KMS-11 (cell line): ENCODE measurements at regions not wholly inside any gene's neighbourhood (a gene's known extent, or its start where the extent isn't known, plus 50 kb on each side); places are given as distances from the start of the nearest gene placed in this dataset.

ENCODE experiments used
- H2AFZ ChIP-seq: fragments of 200-600 bp; sonication (generic); 2 replicates; pipeline ENCODE4 v1.6.1; 2016; ENCODE audit warnings: antibody characterized with exemption, mixed run types, low read depth
- H3K27ac ChIP-seq: fragments of 200-600 bp; sonication (generic); 2 replicates; pipeline ENCODE4 v1.6.1; 2016; ENCODE audit warnings: mild to moderate bottlenecking, mixed run types
- H3K27me3 ChIP-seq: fragments of 200-600 bp; sonication (generic); 2 replicates; pipeline ENCODE4 v1.6.1; 2017; ENCODE audit warnings: mild to moderate bottlenecking, low read depth, mixed run types, moderate library complexity; ENCODE audit not compliant: insufficient read depth
- H3K36me3 ChIP-seq: fragments of 200-600 bp; sonication (generic); 2 replicates; pipeline ENCODE4 v1.6.1; 2017; ENCODE audit warnings: mild to moderate bottlenecking, mixed run types; ENCODE audit not compliant: insufficient read depth
- H3K4me1 ChIP-seq: fragments of 200-600 bp; sonication (generic); 2 replicates; pipeline ENCODE4 v1.6.1; 2016; ENCODE audit warnings: mild to moderate bottlenecking, low read depth, mixed run types; ENCODE audit not compliant: poor library complexity, severe bottlenecking
- H3K4me2 ChIP-seq: fragments of 200-600 bp; sonication (generic); 2 replicates; pipeline ENCODE4 v1.7.0; 2016; ENCODE audit warnings: mild to moderate bottlenecking, mixed run types
- H3K4me3 ChIP-seq: fragments of 200-600 bp; sonication (generic); IDR thresholded peaks from 2 replicates; pipeline ENCODE4 v1.6.1; 2017; ENCODE audit warnings: low read depth, low read length, mixed read lengths; ENCODE audit not compliant: insufficient read depth
- H3K79me2 ChIP-seq: fragments of 200-600 bp; sonication (generic); 2 replicates; pipeline ENCODE4 v1.6.1; 2016; ENCODE audit warnings: low read depth, mixed run types; ENCODE audit not compliant: insufficient read depth
- H3K9ac ChIP-seq: fragments of 200-600 bp; sonication (generic); 2 replicates; pipeline ENCODE4 v1.6.1; 2016; ENCODE audit warnings: mild to moderate bottlenecking, mixed run types
- H4K20me1 ChIP-seq: fragments of 200-600 bp; sonication (generic); 2 replicates; pipeline ENCODE4 v1.6.1; 2016; ENCODE audit warnings: mild to moderate bottlenecking, mixed run types; ENCODE audit not compliant: insufficient read depth
- TF ChIP-seq, protein P1 (sequence below): fragments of 200-600 bp; sonication (generic); conservative IDR thresholded peaks from 2 replicates; pipeline ENCODE4 v1.6.1; 2017; ENCODE audit warnings: low read depth, mild to moderate bottlenecking, antibody characterized with exemption, low read length, moderate library complexity, mixed read lengths

DNA sequence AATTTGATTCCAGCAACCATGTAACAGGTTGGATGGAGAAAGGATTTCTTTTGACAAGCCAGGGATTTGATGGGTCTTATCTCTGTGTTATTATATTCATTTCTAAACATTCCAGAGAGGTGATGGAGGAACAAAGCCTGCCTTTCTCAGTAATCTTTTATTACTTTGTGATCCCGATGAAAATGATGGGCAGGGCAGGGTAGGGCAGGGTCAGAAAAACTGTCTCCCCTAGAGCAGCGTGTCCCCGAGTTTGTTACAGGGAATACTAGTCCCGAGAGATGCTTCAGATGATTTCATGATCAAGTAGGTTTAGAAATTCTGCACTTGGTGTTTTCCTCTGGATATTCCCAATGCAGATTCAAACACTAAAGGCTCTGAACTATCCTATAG is 111.8 kb upstream of the RGMA start:
- no peaks in the 10 kb centered on the region for H3K79me2 ChIP-seq
- no peaks in the 10 kb centered on the region for H4K20me1 ChIP-seq
- H3K4me1 ChIP-seq = no peaks in the 10 kb centered on the region
- H3K9ac ChIP-seq = no peak overlapping the region
- H3K4me2 ChIP-seq = no peak overlapping the region
- TF ChIP-seq, protein P1, sequence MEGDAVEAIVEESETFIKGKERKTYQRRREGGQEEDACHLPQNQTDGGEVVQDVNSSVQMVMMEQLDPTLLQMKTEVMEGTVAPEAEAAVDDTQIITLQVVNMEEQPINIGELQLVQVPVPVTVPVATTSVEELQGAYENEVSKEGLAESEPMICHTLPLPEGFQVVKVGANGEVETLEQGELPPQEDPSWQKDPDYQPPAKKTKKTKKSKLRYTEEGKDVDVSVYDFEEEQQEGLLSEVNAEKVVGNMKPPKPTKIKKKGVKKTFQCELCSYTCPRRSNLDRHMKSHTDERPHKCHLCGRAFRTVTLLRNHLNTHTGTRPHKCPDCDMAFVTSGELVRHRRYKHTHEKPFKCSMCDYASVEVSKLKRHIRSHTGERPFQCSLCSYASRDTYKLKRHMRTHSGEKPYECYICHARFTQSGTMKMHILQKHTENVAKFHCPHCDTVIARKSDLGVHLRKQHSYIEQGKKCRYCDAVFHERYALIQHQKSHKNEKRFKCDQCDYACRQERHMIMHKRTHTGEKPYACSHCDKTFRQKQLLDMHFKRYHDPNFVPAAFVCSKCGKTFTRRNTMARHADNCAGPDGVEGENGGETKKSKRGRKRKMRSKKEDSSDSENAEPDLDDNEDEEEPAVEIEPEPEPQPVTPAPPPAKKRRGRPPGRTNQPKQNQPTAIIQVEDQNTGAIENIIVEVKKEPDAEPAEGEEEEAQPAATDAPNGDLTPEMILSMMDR = no peak
- H3K27ac ChIP-seq = no peak overlapping the region
- no peaks in the 10 kb centered on the region for H3K36me3 ChIP-seq
- no peak overlapping the region for H2AFZ ChIP-seq
- H3K4me3 ChIP-seq = no peak overlapping the region
- H3K27me3 ChIP-seq = no peaks in the 10 kb centered on the region

DNA sequence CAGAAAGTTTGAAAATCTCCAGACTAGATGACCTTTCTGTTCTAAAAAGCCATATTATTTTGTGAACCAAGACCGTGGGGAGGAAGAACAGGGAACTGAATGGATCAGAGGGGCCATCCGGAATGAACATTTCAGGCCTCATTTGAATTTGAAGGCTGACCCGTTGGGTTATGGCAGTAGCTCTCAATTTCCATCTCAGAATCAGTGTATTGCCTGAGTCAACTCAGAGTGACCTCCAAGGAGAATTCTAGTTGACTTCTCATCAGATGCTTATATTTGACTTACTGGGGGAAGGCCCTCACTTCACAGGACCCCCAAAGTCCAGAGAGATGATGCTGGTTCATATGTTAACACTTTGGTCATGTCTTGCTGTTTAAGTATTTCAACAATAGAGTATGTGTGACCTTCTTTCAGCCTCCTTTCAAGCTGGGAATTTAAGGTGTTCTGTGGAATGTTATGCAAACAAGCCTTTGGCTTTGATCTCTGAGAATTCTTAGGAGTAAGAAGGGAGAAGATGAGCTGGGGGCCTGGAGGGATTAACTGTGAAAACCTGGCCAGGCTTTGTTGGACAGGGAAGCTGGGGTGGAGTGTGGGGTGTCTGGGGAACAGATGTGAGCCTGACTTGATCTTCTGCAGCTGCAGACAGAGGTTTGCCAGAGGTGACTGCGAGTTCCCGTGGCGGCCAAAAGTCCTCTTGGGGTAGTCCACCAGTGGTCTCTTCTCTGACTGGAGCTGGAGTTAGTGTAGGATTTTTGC is 111.2 kb upstream of the RGMA start:
- Histone ChIP-seq H3K4me3 (no peak overlapping the region), H2AFZ (no peak overlapping the region), H3K36me3 (no peaks in the 10 kb centered on the region), H3K27me3 (no peaks in the 10 kb centered on the region), H3K27ac (no peak overlapping the region), H3K4me1 (no peaks in the 10 kb centered on the region), H3K4me2 (no peak overlapping the region), H4K20me1 (no peaks in the 10 kb centered on the region), H3K9ac (no peak overlapping the region), H3K79me2 (no peaks in the 10 kb centered on the region)
- TF ChIP-seq, protein P1 = no peak

DNA sequence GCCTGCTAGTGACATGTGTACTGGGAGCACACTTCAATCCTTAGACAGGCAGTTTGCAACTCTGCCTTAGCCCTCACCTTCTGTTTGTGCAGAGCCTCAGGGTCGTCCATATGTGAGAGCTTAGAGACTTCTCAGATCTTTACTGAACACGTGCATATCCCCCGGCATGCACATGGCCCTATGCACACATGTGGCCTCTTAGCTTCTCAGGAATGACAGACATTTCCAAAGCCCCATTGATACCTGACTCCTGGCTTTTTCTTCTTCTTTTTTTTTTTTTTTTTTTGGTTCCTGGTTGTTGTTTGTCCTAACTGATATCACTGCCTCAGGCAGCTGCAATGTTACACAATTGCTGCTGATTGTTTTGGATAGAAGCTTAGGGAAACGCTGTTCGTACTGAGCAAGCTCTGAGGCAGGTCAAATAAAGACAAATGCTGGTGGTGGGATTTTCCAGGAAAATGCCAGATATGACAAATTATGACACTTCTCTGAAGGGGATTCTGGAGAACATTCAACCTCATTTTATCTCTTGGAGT is 107.2 kb upstream of the RGMA start:
- TF ChIP-seq, protein P1 = no peak
- H3K27me3 ChIP-seq = no peaks in the 10 kb centered on the region

DNA sequence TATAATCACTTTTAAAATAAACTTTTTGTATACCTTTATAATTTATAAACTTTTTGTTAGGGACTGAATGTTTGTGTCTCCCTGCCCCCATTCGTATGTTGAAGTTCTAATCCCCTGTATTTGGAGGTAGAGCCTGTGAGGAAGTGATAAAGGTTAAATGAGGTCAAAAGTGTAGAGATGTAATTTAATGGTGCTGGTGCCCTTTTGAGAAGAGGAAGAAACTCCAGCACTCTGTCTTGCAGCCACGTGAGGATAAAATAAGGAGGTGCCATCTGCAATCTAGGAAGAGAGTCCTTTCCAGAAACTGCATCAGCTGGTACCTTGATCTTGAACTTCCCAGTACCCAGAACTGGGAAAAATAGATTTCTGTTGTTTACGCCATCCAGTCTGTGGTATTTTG is 106.1 kb upstream of the RGMA start:
- no peak overlapping the region for H2AFZ ChIP-seq
- TF ChIP-seq, protein P1 = no peak
- no peaks in the 10 kb centered on the region for H3K4me1 ChIP-seq
- H3K27me3 ChIP-seq = no peaks in the 10 kb centered on the region
- no peaks in the 10 kb centered on the region for H3K36me3 ChIP-seq
- no peaks in the 10 kb centered on the region for H3K79me2 ChIP-seq
- no peak overlapping the region for H3K4me2 ChIP-seq
- H3K4me3 ChIP-seq = no peak overlapping the region
- no peaks in the 10 kb centered on the region for H4K20me1 ChIP-seq
- no peak overlapping the region for H3K9ac ChIP-seq
- no peak overlapping the region for H3K27ac ChIP-seq

More for the DNA sequence above, 107.2 kb upstream of the RGMA start:
- H3K36me3 ChIP-seq = no peaks in the 10 kb centered on the region
- no peaks in the 10 kb centered on the region for H3K79me2 ChIP-seq
- no peak overlapping the region for H3K9ac ChIP-seq
- H3K4me3 ChIP-seq = no peak overlapping the region
- no peak overlapping the region for H3K4me2 ChIP-seq
- H3K27ac ChIP-seq = no peak overlapping the region
- no peaks in the 10 kb centered on the region for H4K20me1 ChIP-seq
- no peak overlapping the region for H2AFZ ChIP-seq
- no peaks in the 10 kb centered on the region for H3K4me1 ChIP-seq
